Mesenteric fat pad (tissue), 1 donor: ENCODE measurements at regions not wholly inside any gene's neighbourhood (a gene's known extent, or its start where the extent isn't known, plus 50 kb on each side); places are given as distances from the start of the nearest gene placed in this dataset.
"Not testable (repeated sequence)": the region's sequence is repeated elsewhere in the genome, so short reads cannot be mapped to it uniquely, and the experiment has no call there.

Source experiments
- DNase-seq: peaks from one replicate; pipeline ENCODE4 v3.0.0-alpha.2; 2020; ENCODE audit warnings: low spot score
- donor health status: DM: yes; HTN: yes; CAD: no.

GRCh38 chr4:49573666-49574215 is 587.7 kb downstream of the CWH43 start:
- DNase-seq: not testable (repeated sequence)

GRCh38 chr4:49575250-49575649 is 589.2 kb downstream of the CWH43 start:
- not testable (repeated sequence) for DNase-seq

- not testable (repeated sequence) for DNase-seq
Observed at GRCh38 chr4:49578371-49578770, 592.3 kb downstream of the CWH43 start.

- not testable (repeated sequence) for DNase-seq
Observed at GRCh38 chr4:49578899-49579298, 592.8 kb downstream of the CWH43 start.

GRCh38 chr4:49580166-49580565 is 594.1 kb downstream of the CWH43 start:
- not testable (repeated sequence) for DNase-seq

- not testable (repeated sequence) for DNase-seq
Observed at GRCh38 chr4:49588401-49588800, 602.3 kb downstream of the CWH43 start.

GRCh38 chr4:49618436-49618835 is 632.4 kb downstream of the CWH43 start:
- not testable (repeated sequence) for DNase-seq

- DNase-seq: not testable (repeated sequence)
Observed at GRCh38 chr4:49626478-49626877, 640.4 kb downstream of the CWH43 start.
